ENCODE measurements at regions not wholly inside any gene's neighbourhood (a gene's known extent, or its start where the extent isn't known, plus 50 kb on each side); places are given as distances from the start of the nearest gene placed in this dataset.
A peak's percentile ranks its signal among the peaks of the same experiment; 100 is the strongest.

GRCh38 chr2:44063033-44063432 is 67.2 kb upstream of the LRPPRC start:
- Histone ChIP-seq H2BK5ac (ENCODE audit: low read depth, low read length) (no peak overlapping the region; the same call in 1 of the 2 replicates), H2AFZ (ENCODE audit: low read length) (no peak overlapping the region), H4K91ac (replicated peaks; ENCODE audit: insufficient read length, low read length) (no peak overlapping the region), H4K8ac (ENCODE audit: extremely low read depth, insufficient read depth, low read length) (no peak overlapping the region), H4K20me1 (replicated peaks in 1 of 2; ENCODE audit: control insufficient read depth in 1 of 2, insufficient read depth in 2 of 2, low read length in 2 of 2) (no peaks in the 10 kb centered on the region), H3K4me2 (ENCODE audit: insufficient read depth in 1 of 2, low read depth in 2 of 2, low read length in 2 of 2) (no peak overlapping the region), H2BK15ac (ENCODE audit: low read length) (no peak overlapping the region), H2AK5ac (ENCODE audit: low read depth, low read length) (0 out of 2 replicates have a peak overlapping the region, but pooled peaks have one; percentile 28), H3K4ac (replicated peaks; ENCODE audit: insufficient read length, low read depth, low read length) (no peak overlapping the region), H3K23me2 (ENCODE audit: low read depth, low read length) (no peaks in the 10 kb centered on the region), H3K23ac (ENCODE audit: insufficient read length) (no peak overlapping the region), H3K14ac (ENCODE audit: insufficient read length) (no peak overlapping the region), H3K27ac (ENCODE audit: low read depth, low read length) (no peak overlapping the region), H3K4me3 (ENCODE audit: extremely low read depth in 1 of 4, insufficient read depth in 2 of 4, low read depth in 3 of 4, low read length in 4 of 4) (no peak overlapping the region), H3K56ac (replicated peaks; ENCODE audit: insufficient read length, low read depth, low read length) (no peak overlapping the region), H3K9ac (replicated peaks in 1 of 4; ENCODE audit: extremely low read depth in 1 of 4, low read depth in 3 of 4, low read length in 3 of 4) (no peak overlapping the region), H3K4me1 (replicated peaks in 1 of 4; ENCODE audit: control insufficient read depth in 3 of 4, insufficient read depth in 4 of 4, low read length in 3 of 4) (no peaks in the 10 kb centered on the region), H3K27me3 (replicated peaks in 1 of 4; ENCODE audit: control insufficient read depth in 3 of 4, extremely low read depth in 1 of 4, insufficient read depth in 3 of 4, low read length in 3 of 4) (no peaks in the 10 kb centered on the region; a peak in 2 of 7 replicates), H3K79me2 (ENCODE audit: control insufficient read depth in 1 of 2, insufficient read depth in 2 of 2, low read length in 2 of 2) (no peaks in the 10 kb centered on the region), H3K18ac (ENCODE audit: extremely low read depth, low read length) (no peak overlapping the region), H2BK120ac (replicated peaks; ENCODE audit: low read depth, low read length) (no peak overlapping the region), H3K36me3 (ENCODE audit: control insufficient read depth in 2 of 4, insufficient read depth in 4 of 4, low read length in 3 of 4) (peaks cover 0 to 5% (median 0%) of the 10 kb centered on the region in 4 experiments; a peak in 1 of 8 replicates), H3K79me1 (ENCODE audit: low read depth, low read length) (no peaks in the 10 kb centered on the region), H2BK20ac (ENCODE audit: low read length) (0 out of 2 replicates have a peak overlapping the region, but pooled peaks have one; percentile 16), H2BK12ac (ENCODE audit: low read depth, low read length) (no peak overlapping the region), H4K5ac (ENCODE audit: insufficient read length, low read depth, low read length) (no peak overlapping the region), H3K9me3 (ENCODE audit: insufficient read depth in 2 of 2, low read depth in 1 of 2, low read length in 1 of 2) (peaks cover 24 to 34% of the 10 kb centered on the region in 2 experiments)
- DNase-seq (ENCODE audit: low read depth in 1 of 2, low spot score in 2 of 2) (no peak), FAIRE-seq (no peak)
- ChIA-PET POLR2A (ENCODE audit: partially characterized antibody) (interaction anchor here (1.0 kb wide), 1 partner anchor 14 kb away, joined by 5 read pairs; no protein-coding TSS in a partner anchor), CTCF (ENCODE audit: partially characterized antibody) (interaction anchor here (0.6 to 3.7 kb wide), 4 partner anchors 10 to 675 kb away, joined by 3 to 21 read pairs (median 4); no protein-coding TSS in a partner anchor)
- TF ChIP-seq EZH2 (IDR thresholded peaks at IDR 0.05; ENCODE audit: low read depth, low read length, severe bottlenecking) = no peak
- no peak for TF ChIP-seq ASH2L (IDR thresholded peaks at IDR 0.05; ENCODE audit: low read length)
- TF ChIP-seq SAP30 (IDR thresholded peaks at IDR 0.05; ENCODE audit: insufficient read depth, insufficient replicate concordance, low read length) = no peak
- no peak for TF ChIP-seq CTBP2 (IDR thresholded peaks at IDR 0.05; ENCODE audit: borderline replicate concordance, insufficient read depth, insufficient read length, low read length)
- no peak for TF ChIP-seq BACH1 (IDR thresholded peaks at IDR 0.05; ENCODE audit: low read length)
- TF ChIP-seq PHF8 (conservative IDR thresholded peaks at IDR 0.05; ENCODE audit: low read depth, low read length) = no peak
- WGBS, 2 experiments (ENCODE audit: extremely low coverage in 1 of 2, insufficient coverage in 1 of 2, insufficient read length in 1 of 2, insufficient replicate concordance in 2 of 2, low coverage in 1 of 2, low lambda C conversion rate in 2 of 2, missing lambda C conversion rate in 1 of 2) = 94% methylated on average over 4 of the region's 4 CpGs; no CpG with 5 or more reads in 1 of the 2 experiments
